ENCODE measurements at regions not wholly inside any gene's neighbourhood (a gene's known extent, or its start where the extent isn't known, plus 50 kb on each side); places are given as distances from the start of the nearest gene placed in this dataset.

- no peak for DNase-seq (ENCODE audit: low spot score)
Measured at GRCh38 chr10:57023626-57024025, 662.6 kb upstream of the ZWINT start.

- DNase-seq (ENCODE audit: low spot score) = no peak
Measured at GRCh38 chr10:57018452-57018851, 657.4 kb upstream of the ZWINT start.

GRCh38 chr10:57017356-57018037 is 656.4 kb upstream of the ZWINT start:
- DNase-seq (ENCODE audit: low spot score) = no peak

- DNase-seq (ENCODE audit: low spot score) = no peak
Measured at GRCh38 chr10:57015595-57016318, 654.7 kb upstream of the ZWINT start.

GRCh38 chr10:57015187-57015586 is 654.1 kb upstream of the ZWINT start:
- no peak for DNase-seq (ENCODE audit: low spot score)

- no peak for DNase-seq (ENCODE audit: low spot score)
Measured at GRCh38 chr10:57014758-57015157, 653.7 kb upstream of the ZWINT start.

GRCh38 chr10:57008189-57008588 is 647.1 kb upstream of the ZWINT start:
- DNase-seq (ENCODE audit: low spot score) = no peak

GRCh38 chr10:56991591-56992069 is 630.6 kb upstream of the ZWINT start:
- DNase-seq (ENCODE audit: low spot score) = no peak

GRCh38 chr10:56975513-56975912 is 614.5 kb upstream of the ZWINT start:
- no peak for DNase-seq (ENCODE audit: low spot score)

- no peak for DNase-seq (ENCODE audit: low spot score)
Measured at GRCh38 chr10:56973766-56974165, 612.7 kb upstream of the ZWINT start.

- DNase-seq (ENCODE audit: low spot score) = no peak
Measured at GRCh38 chr10:56943221-56943755, 582.2 kb upstream of the ZWINT start.

- DNase-seq (ENCODE audit: low spot score) = no peak
Measured at GRCh38 chr10:56934515-56934914, 573.5 kb upstream of the ZWINT start.

- DNase-seq (ENCODE audit: low spot score) = no peak
Measured at GRCh38 chr10:56928714-56929113, 567.7 kb upstream of the ZWINT start.

- DNase-seq (ENCODE audit: low spot score) = no peak
Measured at GRCh38 chr10:56927701-56928100, 566.6 kb upstream of the ZWINT start.

GRCh38 chr10:56920601-56921261 is 559.7 kb upstream of the ZWINT start:
- no peak for DNase-seq (ENCODE audit: low spot score)

GRCh38 chr10:56912043-56912442 is 551.0 kb upstream of the ZWINT start:
- DNase-seq (ENCODE audit: low spot score) = no peak

GRCh38 chr10:56905051-56905450 is 544.0 kb upstream of the ZWINT start:
- no peak for DNase-seq (ENCODE audit: low spot score)

- DNase-seq (ENCODE audit: low spot score) = no peak
Measured at GRCh38 chr10:56902554-56902953, 541.5 kb upstream of the ZWINT start.

GRCh38 chr10:56895306-56895705 is 534.2 kb upstream of the ZWINT start:
- no peak for DNase-seq (ENCODE audit: low spot score)

GRCh38 chr10:56881218-56881617 is 520.2 kb upstream of the ZWINT start:
- DNase-seq (ENCODE audit: low spot score) = no peak

- no peak for DNase-seq (ENCODE audit: low spot score)
Measured at GRCh38 chr10:56880606-56881005, 519.5 kb upstream of the ZWINT start.

- no peak for DNase-seq (ENCODE audit: low spot score)
Measured at GRCh38 chr10:56874950-56875349, 513.9 kb upstream of the ZWINT start.

All from ureter (tissue), 1 donor.